K562 (cell line): ENCODE measurements at regions not wholly inside any gene's neighbourhood (a gene's known extent, or its start where the extent isn't known, plus 50 kb on each side); places are given as distances from the start of the nearest gene placed in this dataset.

Experiments used
- ATAC-seq: fragments of 200-7000 bp; cut with Tn5 transposase; 3 replicates; pipeline ENCODE4 v1.9.1; 2020; ENCODE audit warnings: moderate library complexity
- BruUV-seq: library from RNA; stranded (reverse); fragments of 400-500 nt; replicated peaks from 2 replicates; lab custom pipeline; 2021; lab: Mats Ljungman, UMichigan
- CTCF ChIA-PET: fragments of 300-600 bp; formaldehyde crosslinking; extraction: SDS; loops from one replicate; lab custom pipeline; 2021; ENCODE audit warnings: low intra/inter-chr PET ratio; lab: Yijun Ruan, JAX
- POLR2A ChIA-PET: fragments of 300-600, 350-650 bp; sonication (Branson Sonifier 250); formaldehyde crosslinking; extraction: SDS; loops from one replicate; lab custom pipeline; 2021; ENCODE audit warnings: antibody characterized with exemption, inconsistent platforms; lab: Yijun Ruan, JAX
- DNase-seq, 4 experiments: peaks; one replicate each; pipeline versions ENCODE4 v3.0.0 to v3.0.0-alpha.2; 2011 to 2018; ENCODE audit warnings: low spot score in 3 of 4, mixed read lengths in 3 of 4; ENCODE audit errors: extremely low read depth in 1 of 4
- FAIRE-seq: peaks from 2 replicates; lab custom pipeline; 2011; peaks lifted over from hg19 to GRCh38; lab: Jason Lieb, UNC
- H2AFZ ChIP-seq: 2 replicates; pipeline ENCODE4 v1.6.0; 2011; ENCODE audit warnings: low read depth, low read length, control low read depth, inconsistent platforms
- H3K27ac ChIP-seq: fragments of 200-600 bp; 3 replicates; pipeline ENCODE4 v1.8.0; 2011; ENCODE audit warnings: low read depth, mild to moderate bottlenecking, control low read depth, inconsistent platforms, low read length, moderate library complexity, mixed read lengths; ENCODE audit errors: extremely low read depth
- H3K27me3 ChIP-seq, 2 experiments: fragments of 300-600 bp in 1 of 2; 2 replicates in 1 of 2; 3 replicates in 1 of 2; pipeline versions ENCODE4 v1.6.0 to v1.8.0; 2011; ENCODE audit warnings: inconsistent platforms in 2 of 2, low read length in 2 of 2, mild to moderate bottlenecking in 1 of 2, mixed read lengths in 1 of 2, moderate library complexity in 1 of 2; ENCODE audit not compliant: control insufficient read depth in 2 of 2, insufficient read depth in 2 of 2
- H3K36me3 ChIP-seq: fragments of 300-600 bp; 3 replicates; pipeline ENCODE4 v1.8.0; 2011; ENCODE audit warnings: mild to moderate bottlenecking, low read length, inconsistent platforms; ENCODE audit not compliant: control insufficient read depth, insufficient read depth
- H3K4me1 ChIP-seq, 2 experiments: fragments of 200-600 bp in 1 of 2; replicated peaks in 1 of 2; 2 replicates in 1 of 2; 3 replicates in 1 of 2; pipeline versions ENCODE4 v1.5.1 to v1.8.0; 2011; ENCODE audit warnings: inconsistent platforms in 2 of 2, low read length in 2 of 2, mild to moderate bottlenecking in 1 of 2, mixed read lengths in 1 of 2, moderate library complexity in 1 of 2; ENCODE audit not compliant: control insufficient read depth in 2 of 2, insufficient read depth in 2 of 2
- H3K4me2 ChIP-seq: 2 replicates; pipeline ENCODE4 v1.6.1; 2011; ENCODE audit warnings: low read length, control low read depth, inconsistent platforms, mixed read lengths; ENCODE audit not compliant: insufficient read depth
- H3K4me3 ChIP-seq: fragments of 200-600 bp; sonication (generic), shearing (Covaris generic); 2 replicates; pipeline ENCODE4 v1.5.1; 2016; ENCODE audit warnings: control low read depth, inconsistent platforms
- H3K79me2 ChIP-seq: fragments of 200-600 bp; 3 replicates; pipeline ENCODE4 v1.8.0; 2011; ENCODE audit warnings: low read length, inconsistent platforms; ENCODE audit not compliant: control insufficient read depth, insufficient read depth
- H3K9ac ChIP-seq, 2 experiments: 2 replicates each; pipeline versions ENCODE4 v1.6.0 to v1.6.1; 2011; ENCODE audit warnings: low read depth in 2 of 2, low read length in 2 of 2, control low read depth in 1 of 2, inconsistent platforms in 1 of 2, mild to moderate bottlenecking in 1 of 2, mixed read lengths in 1 of 2; ENCODE audit not compliant: insufficient read depth in 1 of 2
- H3K9me1 ChIP-seq: one replicate; pipeline ENCODE4 v1.6.0; 2011; ENCODE audit warnings: inconsistent platforms, mild to moderate bottlenecking, low read length, moderate library complexity; ENCODE audit not compliant: control insufficient read depth, insufficient read depth
- H3K9me3 ChIP-seq: replicated peaks from 2 replicates; pipeline ENCODE4 v1.5.1; 2011; ENCODE audit warnings: low read depth, low read length, inconsistent platforms; ENCODE audit not compliant: control insufficient read depth, insufficient read depth
- H4K20me1 ChIP-seq: replicated peaks from 2 replicates; pipeline ENCODE4 v1.6.1; 2011; ENCODE audit warnings: low read length, inconsistent platforms, mixed read lengths; ENCODE audit not compliant: control insufficient read depth, insufficient read depth
- ARNT ChIP-seq, 2 experiments: fragments of 450-650 bp; IDR thresholded peaks; 2 replicates each; pipeline ENCODE4 v1.6.1; 2016; ENCODE audit warnings: mild to moderate bottlenecking in 1 of 2
- HES1 ChIP-seq: fragments of 450-650 bp; IDR thresholded peaks from 2 replicates; pipeline ENCODE4 v1.6.1; 2016; ENCODE audit warnings: low read depth, mild to moderate bottlenecking, moderate library complexity
- SIX5 ChIP-seq, 2 experiments: IDR thresholded peaks; 2 replicates each; pipeline ENCODE4 v1.6.1; 2011; ENCODE audit warnings: low read length in 2 of 2, borderline replicate concordance in 1 of 2, low read depth in 1 of 2, mild to moderate bottlenecking in 1 of 2, moderate library complexity in 1 of 2; ENCODE audit not compliant: insufficient read depth in 1 of 2
- TGIF2 ChIP-seq: sonication (generic); formaldehyde crosslinking; IDR thresholded peaks from 2 replicates; pipeline ENCODE4 v1.8.1; 2022; ENCODE audit warnings: mild to moderate bottlenecking, missing genetic modification reagents, moderate library complexity
- ZNF57 ChIP-seq: fragments of 450-650 bp; formaldehyde crosslinking; IDR thresholded peaks from 2 replicates; pipeline ENCODE4 v1.4.0; 2020; ENCODE audit warnings: mild to moderate bottlenecking, moderate library complexity
- WGBS: fragments of 100-300 bp; shearing (Covaris generic); methylation state at CpG from one replicate; pipeline ENCODE4 v1.1.6; 2016; ENCODE audit warnings: low coverage, mixed read lengths; ENCODE audit not compliant: insufficient coverage; ENCODE audit errors: missing lambda C conversion rate; 5-methylcytosine and 5-hydroxymethylcytosine counted together
- in situ Hi-C: fragments of 300-500 bp; cut with MboI; formaldehyde crosslinking; loops from 4 replicates; pipeline ENCODE4 v1.15.0; 2018; ENCODE audit warnings: inconsistent platforms, mixed read lengths
- intact Hi-C: fragments of 100-400 bp; cut with micrococcal nuclease; formaldehyde crosslinking; loops from 2 replicates; pipeline ENCODE4 v1.14.2; 2022
- TF ChIP-seq, protein P1 (sequence below): fragments of 200-600 bp; sonication (generic); IDR thresholded peaks from one replicate; pipeline ENCODE4 v1.6.1; 2012; ENCODE audit warnings: mild to moderate bottlenecking, low read depth, low read length, inconsistent platforms

GRCh38 chr2:234250926-234251325 lies 200.4 kb downstream of the SPP2 start:
- H3K4me1 ChIP-seq = no peaks in the 10 kb centered on the region
- H3K79me2 ChIP-seq = no peaks in the 10 kb centered on the region
- no peaks in the 10 kb centered on the region for H4K20me1 ChIP-seq
- WGBS = 0% methylated on average over 2 of the region's 2 CpGs
- H3K4me2 ChIP-seq = no peak overlapping the region
- ATAC-seq (no peak), FAIRE-seq (no peak), DNase-seq (no peak)
- BruUV-seq = no TSS peak
- CTCF ChIA-PET = no interaction called here
- no peak overlapping the region for H2AFZ ChIP-seq
- H3K27ac ChIP-seq = no peak overlapping the region
- POLR2A ChIA-PET = no interaction called here
- H3K9ac ChIP-seq = no peak overlapping the region
- intact Hi-C loops = no loop called here
- TF ChIP-seq HES1 (no peak), ARNT (IDR thresholded peaks at IDR 0.05) (no peak), ZNF57 (no peak), TGIF2 (CRISPR knock-in tag) (no peak), SIX5 (IDR thresholded peaks at IDR 0.05; ENCODE audit: borderline replicate concordance in 1 of 2, insufficient read depth in 1 of 2, low read depth in 1 of 2, low read length in 2 of 2) (no peak)
- TF ChIP-seq, protein P1, sequence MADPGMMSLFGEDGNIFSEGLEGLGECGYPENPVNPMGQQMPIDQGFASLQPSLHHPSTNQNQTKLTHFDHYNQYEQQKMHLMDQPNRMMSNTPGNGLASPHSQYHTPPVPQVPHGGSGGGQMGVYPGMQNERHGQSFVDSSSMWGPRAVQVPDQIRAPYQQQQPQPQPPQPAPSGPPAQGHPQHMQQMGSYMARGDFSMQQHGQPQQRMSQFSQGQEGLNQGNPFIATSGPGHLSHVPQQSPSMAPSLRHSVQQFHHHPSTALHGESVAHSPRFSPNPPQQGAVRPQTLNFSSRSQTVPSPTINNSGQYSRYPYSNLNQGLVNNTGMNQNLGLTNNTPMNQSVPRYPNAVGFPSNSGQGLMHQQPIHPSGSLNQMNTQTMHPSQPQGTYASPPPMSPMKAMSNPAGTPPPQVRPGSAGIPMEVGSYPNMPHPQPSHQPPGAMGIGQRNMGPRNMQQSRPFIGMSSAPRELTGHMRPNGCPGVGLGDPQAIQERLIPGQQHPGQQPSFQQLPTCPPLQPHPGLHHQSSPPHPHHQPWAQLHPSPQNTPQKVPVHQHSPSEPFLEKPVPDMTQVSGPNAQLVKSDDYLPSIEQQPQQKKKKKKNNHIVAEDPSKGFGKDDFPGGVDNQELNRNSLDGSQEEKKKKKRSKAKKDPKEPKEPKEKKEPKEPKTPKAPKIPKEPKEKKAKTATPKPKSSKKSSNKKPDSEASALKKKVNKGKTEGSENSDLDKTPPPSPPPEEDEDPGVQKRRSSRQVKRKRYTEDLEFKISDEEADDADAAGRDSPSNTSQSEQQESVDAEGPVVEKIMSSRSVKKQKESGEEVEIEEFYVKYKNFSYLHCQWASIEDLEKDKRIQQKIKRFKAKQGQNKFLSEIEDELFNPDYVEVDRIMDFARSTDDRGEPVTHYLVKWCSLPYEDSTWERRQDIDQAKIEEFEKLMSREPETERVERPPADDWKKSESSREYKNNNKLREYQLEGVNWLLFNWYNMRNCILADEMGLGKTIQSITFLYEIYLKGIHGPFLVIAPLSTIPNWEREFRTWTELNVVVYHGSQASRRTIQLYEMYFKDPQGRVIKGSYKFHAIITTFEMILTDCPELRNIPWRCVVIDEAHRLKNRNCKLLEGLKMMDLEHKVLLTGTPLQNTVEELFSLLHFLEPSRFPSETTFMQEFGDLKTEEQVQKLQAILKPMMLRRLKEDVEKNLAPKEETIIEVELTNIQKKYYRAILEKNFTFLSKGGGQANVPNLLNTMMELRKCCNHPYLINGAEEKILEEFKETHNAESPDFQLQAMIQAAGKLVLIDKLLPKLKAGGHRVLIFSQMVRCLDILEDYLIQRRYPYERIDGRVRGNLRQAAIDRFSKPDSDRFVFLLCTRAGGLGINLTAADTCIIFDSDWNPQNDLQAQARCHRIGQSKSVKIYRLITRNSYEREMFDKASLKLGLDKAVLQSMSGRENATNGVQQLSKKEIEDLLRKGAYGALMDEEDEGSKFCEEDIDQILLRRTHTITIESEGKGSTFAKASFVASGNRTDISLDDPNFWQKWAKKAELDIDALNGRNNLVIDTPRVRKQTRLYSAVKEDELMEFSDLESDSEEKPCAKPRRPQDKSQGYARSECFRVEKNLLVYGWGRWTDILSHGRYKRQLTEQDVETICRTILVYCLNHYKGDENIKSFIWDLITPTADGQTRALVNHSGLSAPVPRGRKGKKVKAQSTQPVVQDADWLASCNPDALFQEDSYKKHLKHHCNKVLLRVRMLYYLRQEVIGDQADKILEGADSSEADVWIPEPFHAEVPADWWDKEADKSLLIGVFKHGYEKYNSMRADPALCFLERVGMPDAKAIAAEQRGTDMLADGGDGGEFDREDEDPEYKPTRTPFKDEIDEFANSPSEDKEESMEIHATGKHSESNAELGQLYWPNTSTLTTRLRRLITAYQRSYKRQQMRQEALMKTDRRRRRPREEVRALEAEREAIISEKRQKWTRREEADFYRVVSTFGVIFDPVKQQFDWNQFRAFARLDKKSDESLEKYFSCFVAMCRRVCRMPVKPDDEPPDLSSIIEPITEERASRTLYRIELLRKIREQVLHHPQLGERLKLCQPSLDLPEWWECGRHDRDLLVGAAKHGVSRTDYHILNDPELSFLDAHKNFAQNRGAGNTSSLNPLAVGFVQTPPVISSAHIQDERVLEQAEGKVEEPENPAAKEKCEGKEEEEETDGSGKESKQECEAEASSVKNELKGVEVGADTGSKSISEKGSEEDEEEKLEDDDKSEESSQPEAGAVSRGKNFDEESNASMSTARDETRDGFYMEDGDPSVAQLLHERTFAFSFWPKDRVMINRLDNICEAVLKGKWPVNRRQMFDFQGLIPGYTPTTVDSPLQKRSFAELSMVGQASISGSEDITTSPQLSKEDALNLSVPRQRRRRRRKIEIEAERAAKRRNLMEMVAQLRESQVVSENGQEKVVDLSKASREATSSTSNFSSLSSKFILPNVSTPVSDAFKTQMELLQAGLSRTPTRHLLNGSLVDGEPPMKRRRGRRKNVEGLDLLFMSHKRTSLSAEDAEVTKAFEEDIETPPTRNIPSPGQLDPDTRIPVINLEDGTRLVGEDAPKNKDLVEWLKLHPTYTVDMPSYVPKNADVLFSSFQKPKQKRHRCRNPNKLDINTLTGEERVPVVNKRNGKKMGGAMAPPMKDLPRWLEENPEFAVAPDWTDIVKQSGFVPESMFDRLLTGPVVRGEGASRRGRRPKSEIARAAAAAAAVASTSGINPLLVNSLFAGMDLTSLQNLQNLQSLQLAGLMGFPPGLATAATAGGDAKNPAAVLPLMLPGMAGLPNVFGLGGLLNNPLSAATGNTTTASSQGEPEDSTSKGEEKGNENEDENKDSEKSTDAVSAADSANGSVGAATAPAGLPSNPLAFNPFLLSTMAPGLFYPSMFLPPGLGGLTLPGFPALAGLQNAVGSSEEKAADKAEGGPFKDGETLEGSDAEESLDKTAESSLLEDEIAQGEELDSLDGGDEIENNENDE = no peak
- H3K9me1 ChIP-seq = no peaks in the 10 kb centered on the region
- H3K27me3 ChIP-seq = no peaks in the 10 kb centered on the region
- no peaks in the 10 kb centered on the region for H3K36me3 ChIP-seq
- in situ Hi-C loops = no loop called here
- no peaks in the 10 kb centered on the region for H3K9me3 ChIP-seq
- no peak overlapping the region for H3K4me3 ChIP-seq
